CD4-positive, alpha-beta T cell treated with Interleukin-10 for 1 hour (primary cell): ENCODE measurements at regions not wholly inside any gene's neighbourhood (a gene's known extent, or its start where the extent isn't known, plus 50 kb on each side); places are given as distances from the start of the nearest gene placed in this dataset.
A peak's percentile ranks its signal among the peaks of the same experiment; 100 is the strongest.

ENCODE experiments used
- DNase-seq: peaks from one replicate; pipeline ENCODE4 v3.0.0-alpha.2; 2020

- no peak for DNase-seq
These were observed 161.0 kb upstream of the CDYL start for GRCh38 chr6:4615231-4615630.

- DNase-seq, result no peak
These were observed 161.6 kb upstream of the CDYL start for GRCh38 chr6:4614637-4615036.

- no peak for DNase-seq
These were observed 162.4 kb upstream of the CDYL start for GRCh38 chr6:4613795-4614194.

GRCh38 chr6:4613381-4613780, 162.8 kb upstream of the CDYL start:
- no peak for DNase-seq

- DNase-seq, result no peak
These were observed 163.5 kb upstream of the CDYL start for GRCh38 chr6:4612636-4613171.

- no peak for DNase-seq
These were observed 164.6 kb upstream of the CDYL start for GRCh38 chr6:4611429-4612129.

GRCh38 chr6:4610256-4610655, 165.9 kb upstream of the CDYL start:
- no peak for DNase-seq

GRCh38 chr6:4608361-4609115, 167.7 kb upstream of the CDYL start:
- DNase-seq, result no peak

GRCh38 chr6:4607793-4608192, 168.4 kb upstream of the CDYL start:
- DNase-seq, result peak; percentile 33

- DNase-seq, result no peak
These were observed 169.1 kb upstream of the CDYL start for GRCh38 chr6:4606821-4607704.

- no peak for DNase-seq
These were observed 170.2 kb upstream of the CDYL start for GRCh38 chr6:4606016-4606415.

- DNase-seq, result no peak
These were observed 172.3 kb upstream of the CDYL start for GRCh38 chr6:4603856-4604369.

GRCh38 chr6:4603291-4603690, 172.9 kb upstream of the CDYL start:
- no peak for DNase-seq

GRCh38 chr6:4599924-4600323, 176.3 kb upstream of the CDYL start:
- no peak for DNase-seq

- DNase-seq, result no peak
These were observed 177.7 kb upstream of the CDYL start for GRCh38 chr6:4598384-4598995.

GRCh38 chr6:4593951-4594350, 182.3 kb upstream of the CDYL start:
- no peak for DNase-seq

GRCh38 chr6:4592026-4592425, 184.2 kb upstream of the CDYL start:
- DNase-seq, result no peak

GRCh38 chr6:4591218-4591617, 185.0 kb upstream of the CDYL start:
- DNase-seq, result no peak

GRCh38 chr6:4589295-4589694, 186.9 kb upstream of the CDYL start:
- DNase-seq, result no peak

- no peak for DNase-seq
These were observed 187.6 kb upstream of the CDYL start for GRCh38 chr6:4588581-4588980.

GRCh38 chr6:4588163-4588562, 188.0 kb upstream of the CDYL start:
- DNase-seq, result no peak

- DNase-seq, result no peak
These were observed 189.0 kb upstream of the CDYL start for GRCh38 chr6:4587171-4587570.

GRCh38 chr6:4586469-4586859, 189.7 kb upstream of the CDYL start:
- no peak for DNase-seq
